ENCODE measurements at regions not wholly inside any gene's neighbourhood (a gene's known extent, or its start where the extent isn't known, plus 50 kb on each side); places are given as distances from the start of the nearest gene placed in this dataset.

DNA sequence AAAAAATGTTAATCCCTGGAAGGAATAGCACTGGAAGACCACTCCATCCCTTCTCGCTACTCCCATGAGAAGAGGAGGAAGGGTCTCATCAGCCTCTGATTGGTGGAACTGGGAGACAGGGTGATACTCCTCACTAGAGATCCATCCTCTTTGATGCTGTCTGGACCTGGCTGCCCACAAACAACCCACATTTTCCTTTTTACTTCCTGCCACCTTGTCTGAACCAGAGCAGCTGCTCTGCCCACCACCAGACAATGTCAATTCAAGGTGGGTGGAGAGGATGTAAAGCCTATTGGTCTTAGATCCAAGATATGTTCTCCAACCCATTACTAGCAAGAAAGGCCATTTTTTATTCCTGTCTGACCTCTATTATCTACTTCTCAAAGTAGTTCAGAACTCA, 246.9 kb upstream of the TANK start:
- TF ChIP-seq, protein P1, sequence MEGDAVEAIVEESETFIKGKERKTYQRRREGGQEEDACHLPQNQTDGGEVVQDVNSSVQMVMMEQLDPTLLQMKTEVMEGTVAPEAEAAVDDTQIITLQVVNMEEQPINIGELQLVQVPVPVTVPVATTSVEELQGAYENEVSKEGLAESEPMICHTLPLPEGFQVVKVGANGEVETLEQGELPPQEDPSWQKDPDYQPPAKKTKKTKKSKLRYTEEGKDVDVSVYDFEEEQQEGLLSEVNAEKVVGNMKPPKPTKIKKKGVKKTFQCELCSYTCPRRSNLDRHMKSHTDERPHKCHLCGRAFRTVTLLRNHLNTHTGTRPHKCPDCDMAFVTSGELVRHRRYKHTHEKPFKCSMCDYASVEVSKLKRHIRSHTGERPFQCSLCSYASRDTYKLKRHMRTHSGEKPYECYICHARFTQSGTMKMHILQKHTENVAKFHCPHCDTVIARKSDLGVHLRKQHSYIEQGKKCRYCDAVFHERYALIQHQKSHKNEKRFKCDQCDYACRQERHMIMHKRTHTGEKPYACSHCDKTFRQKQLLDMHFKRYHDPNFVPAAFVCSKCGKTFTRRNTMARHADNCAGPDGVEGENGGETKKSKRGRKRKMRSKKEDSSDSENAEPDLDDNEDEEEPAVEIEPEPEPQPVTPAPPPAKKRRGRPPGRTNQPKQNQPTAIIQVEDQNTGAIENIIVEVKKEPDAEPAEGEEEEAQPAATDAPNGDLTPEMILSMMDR (IDR thresholded peaks at IDR 0.05): no peak
- no peak for TF ChIP-seq POLR2AphosphoS5 (IDR thresholded peaks at IDR 0.05)

Measured in breast epithelium (tissue), 3 donors.